Epithelial cell of proximal tubule (primary cell): ENCODE measurements at regions not wholly inside any gene's neighbourhood (a gene's known extent, or its start where the extent isn't known, plus 50 kb on each side); places are given as distances from the start of the nearest gene placed in this dataset.

ENCODE experiments used
- DNase-seq: peaks from one replicate; pipeline ENCODE4 v3.0.0-alpha.2; 2011; ENCODE audit warnings: low read depth
- H3K4me3 ChIP-seq: 2 replicates; pipeline ENCODE4 v1.5.1; 2011; ENCODE audit warnings: low read depth, mild to moderate bottlenecking, low read length
- TF ChIP-seq, protein P1 (sequence below): conservative IDR thresholded peaks from 2 replicates; pipeline ENCODE4 v1.5.1; 2012; ENCODE audit warnings: low read depth, mild to moderate bottlenecking, low read length

DNA sequence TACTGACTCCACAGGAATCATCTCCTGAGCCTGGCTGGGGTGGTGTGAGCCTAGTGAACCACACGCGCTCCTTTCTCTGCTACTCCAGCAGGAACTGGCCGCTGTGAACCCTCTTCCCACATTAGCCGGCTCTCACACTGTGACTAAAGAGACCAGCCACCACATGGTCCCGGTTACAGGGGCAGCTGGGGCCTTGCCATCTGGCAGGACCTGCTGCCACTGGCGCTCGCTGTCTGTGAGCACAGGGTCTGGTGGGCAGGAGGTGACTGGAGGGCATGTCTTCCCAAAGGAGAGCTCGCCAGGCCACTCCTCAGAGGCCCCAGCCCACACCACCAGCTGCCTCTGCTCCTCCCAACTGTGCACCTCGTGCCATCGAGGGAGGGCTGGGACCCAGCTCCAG, 99.3 kb downstream of the SINHCAF start:
- no peak overlapping the region for H3K4me3 ChIP-seq
- DNase-seq, result no peak
- TF ChIP-seq, protein P1, sequence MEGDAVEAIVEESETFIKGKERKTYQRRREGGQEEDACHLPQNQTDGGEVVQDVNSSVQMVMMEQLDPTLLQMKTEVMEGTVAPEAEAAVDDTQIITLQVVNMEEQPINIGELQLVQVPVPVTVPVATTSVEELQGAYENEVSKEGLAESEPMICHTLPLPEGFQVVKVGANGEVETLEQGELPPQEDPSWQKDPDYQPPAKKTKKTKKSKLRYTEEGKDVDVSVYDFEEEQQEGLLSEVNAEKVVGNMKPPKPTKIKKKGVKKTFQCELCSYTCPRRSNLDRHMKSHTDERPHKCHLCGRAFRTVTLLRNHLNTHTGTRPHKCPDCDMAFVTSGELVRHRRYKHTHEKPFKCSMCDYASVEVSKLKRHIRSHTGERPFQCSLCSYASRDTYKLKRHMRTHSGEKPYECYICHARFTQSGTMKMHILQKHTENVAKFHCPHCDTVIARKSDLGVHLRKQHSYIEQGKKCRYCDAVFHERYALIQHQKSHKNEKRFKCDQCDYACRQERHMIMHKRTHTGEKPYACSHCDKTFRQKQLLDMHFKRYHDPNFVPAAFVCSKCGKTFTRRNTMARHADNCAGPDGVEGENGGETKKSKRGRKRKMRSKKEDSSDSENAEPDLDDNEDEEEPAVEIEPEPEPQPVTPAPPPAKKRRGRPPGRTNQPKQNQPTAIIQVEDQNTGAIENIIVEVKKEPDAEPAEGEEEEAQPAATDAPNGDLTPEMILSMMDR, result no peak

DNA sequence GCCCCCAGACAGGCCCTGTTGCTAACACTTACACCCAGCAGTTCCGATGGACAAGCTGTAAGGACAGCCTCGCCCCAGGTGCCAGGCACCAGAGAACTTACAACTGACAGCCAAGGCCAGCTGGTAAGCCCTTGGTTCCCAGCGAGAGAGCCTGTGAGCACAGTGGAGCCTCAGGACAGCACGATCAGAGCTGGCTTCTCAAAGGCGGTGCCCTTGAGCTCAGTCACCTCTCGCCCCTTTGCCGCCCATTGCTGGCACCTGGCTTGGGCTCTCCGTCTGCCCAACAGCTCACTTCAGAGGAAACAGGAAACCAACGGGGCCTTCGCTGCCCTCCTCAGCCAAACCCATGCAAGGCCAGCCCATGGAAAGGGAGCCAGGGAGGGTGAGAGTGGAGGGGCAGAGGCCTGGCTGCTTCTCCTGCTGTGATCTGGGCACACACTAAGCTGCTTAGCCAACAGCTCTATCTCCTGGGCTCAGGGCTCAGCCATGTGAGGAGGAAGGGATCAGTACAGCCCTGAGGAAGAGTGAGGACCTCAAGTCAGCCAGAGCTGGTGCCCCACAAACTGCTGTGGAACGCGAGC, 98.5 kb downstream of the SINHCAF start:
- DNase-seq, result no peak
- TF ChIP-seq, protein P1, result no peak
- H3K4me3 ChIP-seq, result no peak overlapping the region

DNA sequence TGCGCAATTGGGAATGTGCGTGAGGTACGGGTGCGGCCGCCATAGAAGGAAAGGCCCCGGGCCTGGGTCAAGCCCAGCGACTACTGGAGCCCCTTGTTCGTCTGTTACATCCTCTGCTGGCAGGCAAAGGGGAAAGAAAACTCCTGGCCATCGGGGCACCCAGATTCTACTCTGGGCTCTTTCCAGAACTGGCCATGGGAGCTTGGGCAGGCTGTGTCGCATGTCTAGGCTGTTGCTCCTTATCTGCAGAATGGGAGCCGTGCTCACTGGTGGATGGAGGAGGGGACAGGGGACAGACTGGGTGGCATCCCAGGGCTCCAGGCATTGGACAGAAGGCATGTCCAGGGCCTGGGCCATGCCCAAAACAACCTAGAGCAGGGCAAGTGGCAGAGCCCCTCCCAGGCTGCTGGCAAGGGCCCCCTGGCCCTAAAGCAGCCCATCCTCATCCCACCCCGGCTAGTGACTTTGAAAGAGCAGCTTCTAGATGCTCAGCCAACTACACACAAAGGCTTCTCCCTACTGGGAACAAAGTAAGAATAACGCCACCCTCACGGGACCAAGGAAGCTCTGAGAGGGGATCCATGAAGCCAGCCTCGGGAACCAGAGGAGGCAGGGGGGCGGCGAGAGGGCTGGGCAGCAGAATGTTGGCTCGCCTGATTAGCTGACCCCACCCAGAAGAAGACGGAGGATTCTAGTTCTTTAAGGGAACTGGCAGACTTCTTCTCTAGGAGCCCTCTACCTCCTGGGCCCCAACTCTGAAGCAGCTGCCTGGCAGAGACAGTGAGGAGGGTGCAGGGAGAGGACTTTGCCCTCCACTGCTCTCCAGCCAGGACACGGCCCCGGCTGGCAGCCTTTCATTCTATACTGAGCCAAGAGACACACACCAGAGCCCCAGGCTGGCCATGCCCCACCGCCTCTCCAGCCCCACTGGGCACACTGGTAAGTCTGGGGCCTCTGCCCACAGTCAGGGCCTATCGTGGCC, 96.8 kb downstream of the SINHCAF start:
- H3K4me3 ChIP-seq, result no peak overlapping the region
- TF ChIP-seq, protein P1, result no peak
- DNase-seq, result no peak

DNA sequence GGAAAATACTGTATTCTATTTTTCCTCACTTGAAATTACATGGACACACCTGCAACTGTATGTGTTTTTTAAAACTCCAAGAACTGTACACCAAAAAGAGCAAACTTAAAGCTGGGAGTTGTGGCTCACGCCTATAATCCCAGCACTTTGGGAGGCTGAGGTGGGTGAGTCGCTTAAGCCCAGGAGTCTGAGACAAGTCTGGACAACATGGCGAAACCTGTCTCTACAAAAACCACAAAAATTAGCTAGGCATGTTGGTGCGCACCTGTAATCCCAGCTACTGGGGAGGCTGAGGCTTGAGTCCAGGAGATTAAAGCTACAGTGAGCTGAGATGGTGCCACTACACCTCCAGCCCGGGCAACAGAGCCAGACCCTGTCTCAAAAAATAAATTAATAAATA, 95.9 kb downstream of the SINHCAF start:
- TF ChIP-seq, protein P1, result no peak
- no peak overlapping the region for H3K4me3 ChIP-seq
- DNase-seq, result no peak
